DOHH2 (cell line): ENCODE measurements at regions not wholly inside any gene's neighbourhood (a gene's known extent, or its start where the extent isn't known, plus 50 kb on each side); places are given as distances from the start of the nearest gene placed in this dataset.

Source experiments
- CTCF ChIP-seq: fragments of 200-600 bp; sonication (generic); IDR thresholded peaks from one replicate; pipeline ENCODE4 v1.5.1; 2014; ENCODE audit warnings: antibody characterized with exemption, mild to moderate bottlenecking, low read depth, low read length; ENCODE audit not compliant: poor library complexity, severe bottlenecking
- EZH2phosphoT487 ChIP-seq: fragments of 200-600 bp; sonication (generic); IDR thresholded peaks from 2 replicates; pipeline ENCODE4 v1.6.1; 2017; ENCODE audit warnings: borderline replicate concordance, mild to moderate bottlenecking, antibody characterized with exemption, low read length, moderate library complexity, mixed read lengths

GRCh38 chr1:201689647-201690046 is 139.3 kb upstream of the IPO9 start:
- no peak for TF ChIP-seq CTCF
- no peak for TF ChIP-seq EZH2phosphoT487
